IMR-90 (cell line): ENCODE measurements at regions not wholly inside any gene's neighbourhood (a gene's known extent, or its start where the extent isn't known, plus 50 kb on each side); places are given as distances from the start of the nearest gene placed in this dataset.

ENCODE experiments used
- CTCF ChIP-seq: conservative IDR thresholded peaks from 2 replicates; pipeline ENCODE4 v1.5.1; 2012; ENCODE audit warnings: mild to moderate bottlenecking, low read depth, low read length, improper control_type of control experiment
- POLR2A ChIP-seq: IDR thresholded peaks from 2 replicates; pipeline ENCODE4 v1.6.1; 2012; ENCODE audit warnings: mild to moderate bottlenecking, low read depth, low read length
- RFX5 ChIP-seq: IDR thresholded peaks from 2 replicates; pipeline ENCODE4 v1.8.0; 2012; ENCODE audit warnings: low read depth, mild to moderate bottlenecking, low read length, moderate library complexity

DNA sequence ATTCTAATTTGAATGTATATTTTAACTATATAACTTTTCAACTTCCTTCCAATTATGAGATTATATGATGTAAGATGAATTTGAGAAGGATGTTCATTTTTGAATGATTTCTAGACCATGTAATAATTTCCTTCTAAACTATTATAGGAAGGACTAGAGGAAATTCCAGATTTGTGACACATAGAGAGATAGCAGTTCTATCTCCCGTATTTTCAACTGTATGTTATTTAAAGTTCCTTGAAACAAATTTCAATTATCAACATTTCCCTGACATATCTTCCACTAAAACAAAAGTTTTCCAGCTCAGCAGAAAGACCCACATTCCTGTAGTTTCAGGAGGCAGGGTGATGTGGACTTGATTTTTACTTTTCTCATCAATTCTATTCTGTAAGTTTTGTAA, 396.7 kb upstream of the C1orf87 start:
- TF ChIP-seq POLR2A (no peak), CTCF (no peak), RFX5 (no peak)
